GM23338 (cell line): ENCODE measurements at regions not wholly inside any gene's neighbourhood (a gene's known extent, or its start where the extent isn't known, plus 50 kb on each side); places are given as distances from the start of the nearest gene placed in this dataset.

Experiments used
- CTCF ChIP-seq, 2 experiments: fragments of 200-600 bp in 1 of 2; sonication (generic) in 1 of 2; conservative IDR thresholded peaks; 2 replicates each; pipeline versions ENCODE4 v1.5.1 to v1.6.1; 2016 to 2017; ENCODE audit warnings: antibody characterized with exemption in 2 of 2, low read depth in 2 of 2, mild to moderate bottlenecking in 2 of 2, moderate library complexity in 1 of 2
- ETS1 ChIP-seq: IDR thresholded peaks from 2 replicates; pipeline ENCODE4 v1.6.1; 2016; ENCODE audit warnings: antibody characterized with exemption
- EZH2 ChIP-seq: fragments of 200-600 bp; sonication (generic); IDR thresholded peaks from one replicate; pipeline ENCODE4 v1.8.0; 2017; ENCODE audit warnings: antibody characterized with exemption, mild to moderate bottlenecking, low read depth; ENCODE audit not compliant: unreplicated experiment
- EZH2phosphoT487 ChIP-seq: fragments of 200-600 bp; sonication (generic); IDR thresholded peaks from one replicate; pipeline ENCODE4 v1.8.1; 2018; ENCODE audit warnings: antibody characterized with exemption; ENCODE audit not compliant: unreplicated experiment
- JUNB ChIP-seq: IDR thresholded peaks from one replicate; pipeline ENCODE4 v1.6.1; 2016; ENCODE audit warnings: antibody characterized with exemption; ENCODE audit not compliant: unreplicated experiment
- POLR2AphosphoS5 ChIP-seq: IDR thresholded peaks from 2 replicates; pipeline ENCODE4 v1.6.1; 2016; ENCODE audit warnings: antibody characterized with exemption, low read depth
- REST ChIP-seq: IDR thresholded peaks from one replicate; pipeline ENCODE4 v1.6.1; 2018; ENCODE audit warnings: antibody characterized with exemption; ENCODE audit not compliant: unreplicated experiment
- STAT1 ChIP-seq: IDR thresholded peaks from one replicate; pipeline ENCODE4 v1.6.1; 2016; ENCODE audit warnings: antibody characterized with exemption; ENCODE audit not compliant: unreplicated experiment
- ZNF331 ChIP-seq: fragments of 250-450 bp; sonication (Bioruptor Pico); IDR thresholded peaks from 2 replicates; pipeline ENCODE4 v1.5.0; 2020; ENCODE audit warnings: low read depth, mild to moderate bottlenecking, moderate library complexity

- TF ChIP-seq CTCF (conservative IDR thresholded peaks at IDR 0.05; ENCODE audit: low read depth in 2 of 2) (no peak), EZH2 (no peak), REST (no peak), ZNF331 (CRISPR knock-in tag) (no peak), POLR2AphosphoS5 (no peak), ETS1 (no peak), STAT1 (no peak), EZH2phosphoT487 (no peak), JUNB (no peak)
Observed at GRCh38 chr9:30925126-30925525, 1459.3 kb upstream of the ACO1 start.
